ENCODE measurements at regions not wholly inside any gene's neighbourhood (a gene's known extent, or its start where the extent isn't known, plus 50 kb on each side); places are given as distances from the start of the nearest gene placed in this dataset.
"Not testable (repeated sequence)": the region's sequence is repeated elsewhere in the genome, so short reads cannot be mapped to it uniquely, and the experiment has no call there.

- no peak overlapping the region for H3K4me3 ChIP-seq (ENCODE audit: low read length)
- H3K4me2 ChIP-seq (ENCODE audit: low read length), result no peak overlapping the region
Observed at GRCh38 chr17:27960183-27960849, 67.2 kb upstream of the LYRM9 start.

GRCh38 chr17:27962581-27962980 lies 69.4 kb upstream of the LYRM9 start:
- not testable (repeated sequence) for H3K9me3 ChIP-seq (ENCODE audit: low read length); H2AFZ ChIP-seq (ENCODE audit: low read depth, low read length); H3K27me3 ChIP-seq (ENCODE audit: insufficient read depth, low read depth, low read length); H3K4me2 ChIP-seq (ENCODE audit: low read length); H3K79me2 ChIP-seq (replicated peaks; ENCODE audit: insufficient read depth, low read length); H3K36me3 ChIP-seq (ENCODE audit: insufficient read depth, low read length); H3K4me3 ChIP-seq (ENCODE audit: low read length); H3K9ac ChIP-seq (ENCODE audit: low read length); H3K27ac ChIP-seq (ENCODE audit: low read length); H3K9me2 ChIP-seq (ENCODE audit: insufficient read depth, low read length); H4K20me1 ChIP-seq (ENCODE audit: insufficient read depth); H3F3A ChIP-seq (ENCODE audit: insufficient read depth, low read length, poor library complexity, severe bottlenecking)

More at GRCh38 chr17:27960183-27960849, 67.2 kb upstream of the LYRM9 start:
- H3K27ac ChIP-seq (ENCODE audit: low read length), result no peak overlapping the region
- no peak overlapping the region for H2AFZ ChIP-seq (ENCODE audit: low read depth, low read length)
- no peaks in the 10 kb centered on the region for H3F3A ChIP-seq (ENCODE audit: insufficient read depth, low read length, poor library complexity, severe bottlenecking)
- no peak overlapping the region for H3K9ac ChIP-seq (ENCODE audit: low read length)
- H4K20me1 ChIP-seq (ENCODE audit: insufficient read depth), result no peaks in the 10 kb centered on the region
- no peaks in the 10 kb centered on the region for H3K36me3 ChIP-seq (ENCODE audit: insufficient read depth, low read length)
- H3K79me2 ChIP-seq (replicated peaks; ENCODE audit: insufficient read depth, low read length), result no peaks in the 10 kb centered on the region
- H3K9me3 ChIP-seq (ENCODE audit: low read length), result no peaks in the 10 kb centered on the region
- no peak for TF ChIP-seq CTCF (IDR thresholded peaks at IDR 0.05; ENCODE audit: poor library complexity, severe bottlenecking)
- TF ChIP-seq EP300 (conservative IDR thresholded peaks at IDR 0.05; ENCODE audit: poor library complexity, severe bottlenecking), result no peak
- TF ChIP-seq RAD21 (conservative IDR thresholded peaks at IDR 0.05), result no peak
- no peaks in the 10 kb centered on the region for H3K27me3 ChIP-seq (ENCODE audit: insufficient read depth, low read depth, low read length)
- no peaks in the 10 kb centered on the region for H3K9me2 ChIP-seq (ENCODE audit: insufficient read depth, low read length)

- Histone ChIP-seq H3K9ac (ENCODE audit: low read length) (no peak overlapping the region), H4K20me1 (ENCODE audit: insufficient read depth) (no peaks in the 10 kb centered on the region), H3K27ac (ENCODE audit: low read length) (no peak overlapping the region), H3K79me2 (replicated peaks; ENCODE audit: insufficient read depth, low read length) (no peaks in the 10 kb centered on the region), H3K9me3 (ENCODE audit: low read length) (no peaks in the 10 kb centered on the region), H3K9me2 (ENCODE audit: insufficient read depth, low read length) (no peaks in the 10 kb centered on the region), H3F3A (ENCODE audit: insufficient read depth, low read length, poor library complexity, severe bottlenecking) (no peaks in the 10 kb centered on the region), H3K36me3 (ENCODE audit: insufficient read depth, low read length) (no peaks in the 10 kb centered on the region), H2AFZ (ENCODE audit: low read depth, low read length) (no peak overlapping the region), H3K27me3 (ENCODE audit: insufficient read depth, low read depth, low read length) (no peaks in the 10 kb centered on the region), H3K4me2 (ENCODE audit: low read length) (no peak overlapping the region), H3K4me3 (ENCODE audit: low read length) (no peak overlapping the region)
- TF ChIP-seq, protein P1, sequence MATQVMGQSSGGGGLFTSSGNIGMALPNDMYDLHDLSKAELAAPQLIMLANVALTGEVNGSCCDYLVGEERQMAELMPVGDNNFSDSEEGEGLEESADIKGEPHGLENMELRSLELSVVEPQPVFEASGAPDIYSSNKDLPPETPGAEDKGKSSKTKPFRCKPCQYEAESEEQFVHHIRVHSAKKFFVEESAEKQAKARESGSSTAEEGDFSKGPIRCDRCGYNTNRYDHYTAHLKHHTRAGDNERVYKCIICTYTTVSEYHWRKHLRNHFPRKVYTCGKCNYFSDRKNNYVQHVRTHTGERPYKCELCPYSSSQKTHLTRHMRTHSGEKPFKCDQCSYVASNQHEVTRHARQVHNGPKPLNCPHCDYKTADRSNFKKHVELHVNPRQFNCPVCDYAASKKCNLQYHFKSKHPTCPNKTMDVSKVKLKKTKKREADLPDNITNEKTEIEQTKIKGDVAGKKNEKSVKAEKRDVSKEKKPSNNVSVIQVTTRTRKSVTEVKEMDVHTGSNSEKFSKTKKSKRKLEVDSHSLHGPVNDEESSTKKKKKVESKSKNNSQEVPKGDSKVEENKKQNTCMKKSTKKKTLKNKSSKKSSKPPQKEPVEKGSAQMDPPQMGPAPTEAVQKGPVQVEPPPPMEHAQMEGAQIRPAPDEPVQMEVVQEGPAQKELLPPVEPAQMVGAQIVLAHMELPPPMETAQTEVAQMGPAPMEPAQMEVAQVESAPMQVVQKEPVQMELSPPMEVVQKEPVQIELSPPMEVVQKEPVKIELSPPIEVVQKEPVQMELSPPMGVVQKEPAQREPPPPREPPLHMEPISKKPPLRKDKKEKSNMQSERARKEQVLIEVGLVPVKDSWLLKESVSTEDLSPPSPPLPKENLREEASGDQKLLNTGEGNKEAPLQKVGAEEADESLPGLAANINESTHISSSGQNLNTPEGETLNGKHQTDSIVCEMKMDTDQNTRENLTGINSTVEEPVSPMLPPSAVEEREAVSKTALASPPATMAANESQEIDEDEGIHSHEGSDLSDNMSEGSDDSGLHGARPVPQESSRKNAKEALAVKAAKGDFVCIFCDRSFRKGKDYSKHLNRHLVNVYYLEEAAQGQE (IDR thresholded peaks at IDR 0.05; ENCODE audit: borderline replicate concordance), result no peak
- TF ChIP-seq POLR2AphosphoS5 (IDR thresholded peaks at IDR 0.05), result no peak
- TF ChIP-seq TAF1 (IDR thresholded peaks at IDR 0.05; ENCODE audit: low read depth), result no peak
- no peak for TF ChIP-seq EZH2 (IDR thresholded peaks at IDR 0.05; ENCODE audit: borderline replicate concordance, insufficient read depth, low read length, poor library complexity, severe bottlenecking)
- TF ChIP-seq CTCF (IDR thresholded peaks at IDR 0.05; ENCODE audit: poor library complexity, severe bottlenecking), result no peak
- TF ChIP-seq EP300 (conservative IDR thresholded peaks at IDR 0.05; ENCODE audit: poor library complexity, severe bottlenecking), result no peak
- no peak for TF ChIP-seq MXI1 (conservative IDR thresholded peaks at IDR 0.05; ENCODE audit: poor library complexity, severe bottlenecking)
- no peak for TF ChIP-seq SMC3 (conservative IDR thresholded peaks at IDR 0.05; ENCODE audit: poor library complexity)
- TF ChIP-seq RAD21 (conservative IDR thresholded peaks at IDR 0.05), result no peak
Observed at GRCh38 chr17:27965224-27965623, 72.1 kb upstream of the LYRM9 start.

Measured in neural cell (in vitro differentiated cells).